ENCODE measurements at regions not wholly inside any gene's neighbourhood (a gene's known extent, or its start where the extent isn't known, plus 50 kb on each side); places are given as distances from the start of the nearest gene placed in this dataset.

- TF ChIP-seq CTCF (IDR thresholded peaks at IDR 0.05 in 8 of 11, conservative IDR thresholded peaks at IDR 0.05 in 3 of 11) (no peak), POLR2AphosphoS5 (IDR thresholded peaks at IDR 0.05) (no peak), POLR2A (IDR thresholded peaks at IDR 0.05) (no peak)
Observed at GRCh38 chr14:44035707-44036106, 471.4 kb downstream of the FSCB start.

All from spleen (tissue), 7 donors.